RWPE1 (cell line): ENCODE measurements at regions not wholly inside any gene's neighbourhood (a gene's known extent, or its start where the extent isn't known, plus 50 kb on each side); places are given as distances from the start of the nearest gene placed in this dataset.
"Not testable (repeated sequence)": the region's sequence is repeated elsewhere in the genome, so short reads cannot be mapped to it uniquely, and the experiment has no call there.

Experiments used
- CTCF ChIA-PET: fragments of 350-600 bp; sonication (Branson Sonifier 250); formaldehyde crosslinking; extraction: SDS; loops from one replicate; lab custom pipeline; 2021; lab: Yijun Ruan, JAX
- POLR2A ChIA-PET: fragments of 400-600 bp; formaldehyde crosslinking; extraction: SDS; loops from one replicate; lab custom pipeline; 2020; ENCODE audit warnings: antibody characterized with exemption; ENCODE audit not compliant: low non-redundant PET; lab: Yijun Ruan, JAX
- DNase-seq: peaks from one replicate; pipeline ENCODE4 v3.0.0; 2012; ENCODE audit warnings: low spot score
- H3K27ac ChIP-seq: fragments of 450-650 bp; 2 replicates; pipeline ENCODE4 v1.5.1; 2017
- CTCF ChIP-seq: fragments of 450-650 bp; conservative IDR thresholded peaks from 2 replicates; pipeline ENCODE4 v1.5.1; 2017; ENCODE audit warnings: low read depth, mild to moderate bottlenecking

- no peak for TF ChIP-seq CTCF
- no peak overlapping the region for H3K27ac ChIP-seq
- DNase-seq, result no peak
- ChIA-PET CTCF (no interaction called here), POLR2A (no interaction called here)
Observed at GRCh38 chr11:93608364-93608763, 53.1 kb upstream of the CEP295 start.

GRCh38 chr11:93606721-93607120 is 54.8 kb upstream of the CEP295 start:
- no peak overlapping the region for H3K27ac ChIP-seq
- no peak for DNase-seq
- TF ChIP-seq CTCF, result no peak
- ChIA-PET CTCF (no interaction called here), POLR2A (no interaction called here)

- CTCF ChIA-PET, result no interaction called here
- POLR2A ChIA-PET, result no interaction called here
- no peak for DNase-seq
Observed at GRCh38 chr11:93606314-93606713, 55.2 kb upstream of the CEP295 start.

GRCh38 chr11:93605642-93606041 is 55.8 kb upstream of the CEP295 start:
- H3K27ac ChIP-seq, result no peak overlapping the region
- TF ChIP-seq CTCF, result no peak
- ChIA-PET CTCF (interaction anchor here (0.7 kb wide), 1 partner anchor 16 kb away, joined by 3 read pairs; no protein-coding TSS in a partner anchor), POLR2A (no interaction called here)
- DNase-seq, result no peak

More at GRCh38 chr11:93606314-93606713, 55.2 kb upstream of the CEP295 start:
- no peak overlapping the region for H3K27ac ChIP-seq
- no peak for TF ChIP-seq CTCF

- H3K27ac ChIP-seq, result no peak overlapping the region
- ChIA-PET POLR2A (no interaction called here), CTCF (no interaction called here)
- TF ChIP-seq CTCF, result no peak
- no peak for DNase-seq
Observed at GRCh38 chr11:93604008-93604660, 57.3 kb upstream of the CEP295 start.

- no peak for DNase-seq
- no peak for TF ChIP-seq CTCF
- no peak overlapping the region for H3K27ac ChIP-seq
- ChIA-PET CTCF (no interaction called here), POLR2A (no interaction called here)
Observed at GRCh38 chr11:93603225-93604007, 58.1 kb upstream of the CEP295 start.

GRCh38 chr11:93596171-93596570 is 53.0 kb upstream of the SMCO4 start:
- CTCF ChIA-PET, DNase-seq, H3K27ac ChIP-seq, POLR2A ChIA-PET: not testable (repeated sequence)
